HUES48 (cell line): ENCODE measurements at regions not wholly inside any gene's neighbourhood (a gene's known extent, or its start where the extent isn't known, plus 50 kb on each side); places are given as distances from the start of the nearest gene placed in this dataset.
"Not testable (repeated sequence)": the region's sequence is repeated elsewhere in the genome, so short reads cannot be mapped to it uniquely, and the experiment has no call there.

Experiments
- H3K27ac ChIP-seq: one replicate; pipeline ENCODE4 v1.7.0; 2013; ENCODE audit warnings: low read depth, low read length, inconsistent platforms
- H3K27me3 ChIP-seq: 2 replicates; pipeline ENCODE4 v1.6.1; 2013; ENCODE audit warnings: mild to moderate bottlenecking, low read length; ENCODE audit not compliant: control insufficient read depth, insufficient read depth
- H3K36me3 ChIP-seq: 2 replicates; pipeline ENCODE4 v1.6.1; 2013; ENCODE audit warnings: low read length; ENCODE audit not compliant: control insufficient read depth, insufficient read depth
- H3K4me1 ChIP-seq: 2 replicates; pipeline ENCODE4 v1.6.1; 2013; ENCODE audit warnings: mild to moderate bottlenecking, low read length; ENCODE audit not compliant: control insufficient read depth, insufficient read depth
- H3K4me3 ChIP-seq: 2 replicates; pipeline ENCODE4 v1.5.1; 2013; ENCODE audit warnings: mild to moderate bottlenecking, low read depth, low read length
- H3K9ac ChIP-seq: 2 replicates; pipeline ENCODE4 v1.6.1; 2013; ENCODE audit warnings: mild to moderate bottlenecking, low read depth, low read length, moderate library complexity
- H3K9me3 ChIP-seq: 2 replicates; pipeline ENCODE4 v1.6.1; 2013; ENCODE audit warnings: low read length; ENCODE audit not compliant: control insufficient read depth, insufficient read depth

GRCh38 chr2:9724565-9724964 lies 93.8 kb upstream of the YWHAQ start:
- H3K27ac ChIP-seq = no peak overlapping the region
- H3K4me1 ChIP-seq = no peaks in the 10 kb centered on the region
- H3K27me3 ChIP-seq = no peaks in the 10 kb centered on the region
- H3K9ac ChIP-seq = no peak overlapping the region
- no peaks in the 10 kb centered on the region for H3K36me3 ChIP-seq
- no peaks in the 10 kb centered on the region for H3K9me3 ChIP-seq
- H3K4me3 ChIP-seq = no peak overlapping the region

- Histone ChIP-seq H3K27ac (no peak overlapping the region), H3K9ac (no peak overlapping the region), H3K4me3 (no peak overlapping the region), H3K4me1 (no peaks in the 10 kb centered on the region), H3K9me3 (no peaks in the 10 kb centered on the region), H3K27me3 (no peaks in the 10 kb centered on the region), H3K36me3 (no peaks in the 10 kb centered on the region)
Observed at GRCh38 chr2:9725106-9725505, 94.3 kb upstream of the YWHAQ start.

- H3K36me3 ChIP-seq, H3K4me1 ChIP-seq, H3K9ac ChIP-seq, H3K27ac ChIP-seq, H3K4me3 ChIP-seq, H3K9me3 ChIP-seq, H3K27me3 ChIP-seq: not testable (repeated sequence)
Observed at GRCh38 chr2:9726016-9726415, 95.2 kb upstream of the YWHAQ start.

GRCh38 chr2:9730523-9730922 lies 99.7 kb upstream of the YWHAQ start:
- H3K27me3 ChIP-seq, H3K9me3 ChIP-seq, H3K36me3 ChIP-seq, H3K4me1 ChIP-seq, H3K27ac ChIP-seq, H3K4me3 ChIP-seq, H3K9ac ChIP-seq: not testable (repeated sequence)

- no peaks in the 10 kb centered on the region for H3K27me3 ChIP-seq
- no peaks in the 10 kb centered on the region for H3K4me1 ChIP-seq
- no peak overlapping the region for H3K9ac ChIP-seq
- no peak overlapping the region for H3K4me3 ChIP-seq
- H3K27ac ChIP-seq = no peak overlapping the region
- H3K9me3 ChIP-seq = no peaks in the 10 kb centered on the region
- no peaks in the 10 kb centered on the region for H3K36me3 ChIP-seq
Observed at GRCh38 chr2:9732824-9733223, 102.0 kb upstream of the YWHAQ start.

- Histone ChIP-seq H3K4me1 (no peaks in the 10 kb centered on the region), H3K9ac (no peak overlapping the region), H3K27ac (no peak overlapping the region), H3K36me3 (no peaks in the 10 kb centered on the region), H3K4me3 (no peak overlapping the region), H3K9me3 (no peaks in the 10 kb centered on the region), H3K27me3 (no peaks in the 10 kb centered on the region)
Observed at GRCh38 chr2:9734308-9734707, 103.5 kb upstream of the YWHAQ start.

GRCh38 chr2:9735335-9735734 lies 104.5 kb upstream of the YWHAQ start:
- H3K36me3 ChIP-seq = no peaks in the 10 kb centered on the region
- H3K4me1 ChIP-seq = no peaks in the 10 kb centered on the region
- H3K27ac ChIP-seq = no peak overlapping the region
- H3K27me3 ChIP-seq = no peaks in the 10 kb centered on the region
- no peaks in the 10 kb centered on the region for H3K9me3 ChIP-seq
- no peak overlapping the region for H3K9ac ChIP-seq
- no peak overlapping the region for H3K4me3 ChIP-seq

- Histone ChIP-seq H3K27ac (no peak overlapping the region), H3K36me3 (no peaks in the 10 kb centered on the region), H3K4me3 (no peak overlapping the region), H3K4me1 (no peaks in the 10 kb centered on the region), H3K9ac (no peak overlapping the region), H3K27me3 (no peaks in the 10 kb centered on the region), H3K9me3 (no peaks in the 10 kb centered on the region)
Observed at GRCh38 chr2:9736021-9736420, 105.2 kb upstream of the YWHAQ start.

- Histone ChIP-seq H3K36me3 (no peaks in the 10 kb centered on the region), H3K4me1 (no peaks in the 10 kb centered on the region), H3K27ac (no peak overlapping the region), H3K9ac (no peak overlapping the region), H3K9me3 (no peaks in the 10 kb centered on the region), H3K27me3 (no peaks in the 10 kb centered on the region), H3K4me3 (no peak overlapping the region)
Observed at GRCh38 chr2:9737053-9737875, 106.0 kb upstream of the TAF1B start.

GRCh38 chr2:9738062-9738461 lies 105.2 kb upstream of the TAF1B start:
- Histone ChIP-seq H3K4me1 (no peaks in the 10 kb centered on the region), H3K27ac (no peak overlapping the region), H3K27me3 (no peaks in the 10 kb centered on the region), H3K9ac (no peak overlapping the region), H3K36me3 (no peaks in the 10 kb centered on the region), H3K4me3 (no peak overlapping the region), H3K9me3 (no peaks in the 10 kb centered on the region)

GRCh38 chr2:9738535-9739496 lies 104.5 kb upstream of the TAF1B start:
- Histone ChIP-seq H3K4me3 (no peak overlapping the region), H3K4me1 (no peaks in the 10 kb centered on the region), H3K9ac (no peak overlapping the region), H3K27me3 (no peaks in the 10 kb centered on the region), H3K9me3 (no peaks in the 10 kb centered on the region), H3K36me3 (no peaks in the 10 kb centered on the region), H3K27ac (no peak overlapping the region)
